ENCODE measurements at regions not wholly inside any gene's neighbourhood (a gene's known extent, or its start where the extent isn't known, plus 50 kb on each side); places are given as distances from the start of the nearest gene placed in this dataset.

DNA sequence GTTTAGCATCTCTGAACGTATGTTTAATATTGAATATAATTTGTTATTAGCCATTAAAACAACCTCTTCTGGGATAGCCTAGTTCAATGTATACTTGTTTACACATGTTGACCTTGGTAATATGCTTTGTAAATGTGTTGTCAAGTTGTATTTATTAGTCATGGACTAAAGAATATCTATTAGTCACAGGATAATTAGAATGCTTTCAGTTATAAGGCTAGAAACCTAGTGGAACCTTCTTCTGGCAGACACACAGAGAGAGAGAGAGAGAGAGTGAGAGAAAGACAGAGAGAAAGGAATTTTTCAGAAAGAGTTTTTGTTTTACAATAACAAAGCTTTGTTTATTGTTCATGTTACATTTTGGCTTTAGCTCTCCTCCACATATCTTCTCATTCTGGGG is 181.1 kb upstream of the APP start:
- no peak overlapping the region for H3K4me3 Mint-ChIP-seq (ENCODE audit: unreplicated experiment)
- H3K27me3 Mint-ChIP-seq (ENCODE audit: unreplicated experiment) = no peaks in the 10 kb centered on the region
- H3K4me1 Mint-ChIP-seq (ENCODE audit: unreplicated experiment) = peaks cover 2% of the 10 kb centered on the region
- DNase-seq (ENCODE audit: extremely low spot score, unreplicated experiment) = no peak
- peaks cover 3% of the 10 kb centered on the region for H3K9me3 Mint-ChIP-seq (ENCODE audit: unreplicated experiment)
- no peaks in the 10 kb centered on the region for H3K36me3 Mint-ChIP-seq (ENCODE audit: unreplicated experiment)
- H3K27ac Mint-ChIP-seq (ENCODE audit: unreplicated experiment) = no peak overlapping the region
- no peak for TF ChIP-seq CTCF (IDR thresholded peaks at IDR 0.05)

DNA sequence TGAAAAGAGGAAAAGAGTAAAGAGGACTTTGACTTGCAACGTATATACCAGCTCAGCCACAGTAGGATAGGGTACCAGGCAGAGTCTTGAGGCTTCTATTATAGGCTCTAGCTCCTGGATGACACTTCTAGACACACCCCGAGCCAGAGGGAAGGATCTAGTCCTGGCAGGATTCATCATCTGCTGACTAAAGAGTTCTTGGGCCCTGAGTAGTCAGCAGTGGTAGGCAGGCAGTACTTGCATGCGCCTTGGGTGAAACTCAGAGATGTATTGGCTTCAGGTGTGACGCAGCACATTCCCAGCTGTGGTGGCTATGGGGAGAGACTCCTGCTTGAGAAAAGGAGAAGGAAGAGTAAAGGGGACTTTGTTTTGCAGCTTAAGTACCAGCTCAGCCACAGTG is 162.3 kb upstream of the APP start:
- no peak for DNase-seq (ENCODE audit: extremely low spot score, unreplicated experiment)
- TF ChIP-seq CTCF (IDR thresholded peaks at IDR 0.05) = no peak
- H3K36me3 Mint-ChIP-seq (ENCODE audit: unreplicated experiment) = no peaks in the 10 kb centered on the region
- H3K27me3 Mint-ChIP-seq (ENCODE audit: unreplicated experiment) = peaks cover 12% of the 10 kb centered on the region
- H3K9me3 Mint-ChIP-seq (ENCODE audit: unreplicated experiment) = peaks cover 4% of the 10 kb centered on the region
- no peak overlapping the region for H3K4me3 Mint-ChIP-seq (ENCODE audit: unreplicated experiment)
- no peaks in the 10 kb centered on the region for H3K4me1 Mint-ChIP-seq (ENCODE audit: unreplicated experiment)
- no peak overlapping the region for H3K27ac Mint-ChIP-seq (ENCODE audit: unreplicated experiment)

- peaks cover 2% of the 10 kb centered on the region for H3K27me3 Mint-ChIP-seq (ENCODE audit: unreplicated experiment)
- H3K9me3 Mint-ChIP-seq (ENCODE audit: unreplicated experiment) = no peaks in the 10 kb centered on the region
- no peak for DNase-seq (ENCODE audit: extremely low spot score, unreplicated experiment)
- TF ChIP-seq CTCF (IDR thresholded peaks at IDR 0.05) = no peak
- no peak overlapping the region for H3K27ac Mint-ChIP-seq (ENCODE audit: unreplicated experiment)
- H3K36me3 Mint-ChIP-seq (ENCODE audit: unreplicated experiment) = no peaks in the 10 kb centered on the region
- no peaks in the 10 kb centered on the region for H3K4me1 Mint-ChIP-seq (ENCODE audit: unreplicated experiment)
- no peak overlapping the region for H3K4me3 Mint-ChIP-seq (ENCODE audit: unreplicated experiment)
These were observed 160.8 kb upstream of the APP start for GRCh38 chr21:26331205-26331980.

DNA sequence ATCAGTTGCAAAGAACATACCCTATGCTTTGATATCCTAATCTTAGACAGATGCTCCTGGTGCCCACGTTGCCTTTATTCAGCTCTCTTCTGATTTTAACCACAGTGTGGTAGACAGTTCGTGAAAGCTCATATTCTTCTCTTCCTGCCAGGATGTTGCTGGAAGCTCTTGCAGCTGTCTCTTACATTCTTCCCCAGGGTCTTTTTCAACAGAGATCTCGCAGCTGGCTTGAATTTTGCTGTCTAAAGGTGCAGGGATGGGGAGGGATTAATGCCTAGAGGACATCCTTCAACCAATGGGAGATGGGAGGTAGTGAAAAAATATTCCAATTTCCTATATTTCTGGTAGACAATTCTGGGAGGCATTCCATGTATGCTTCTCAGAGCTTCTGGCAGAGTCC is 150.0 kb upstream of the APP start:
- TF ChIP-seq CTCF (IDR thresholded peaks at IDR 0.05) = no peak
- H3K4me3 Mint-ChIP-seq (ENCODE audit: unreplicated experiment) = no peak overlapping the region
- peaks cover 2% of the 10 kb centered on the region for H3K27me3 Mint-ChIP-seq (ENCODE audit: unreplicated experiment)
- no peak overlapping the region for H3K27ac Mint-ChIP-seq (ENCODE audit: unreplicated experiment)
- H3K9me3 Mint-ChIP-seq (ENCODE audit: unreplicated experiment) = no peaks in the 10 kb centered on the region
- no peaks in the 10 kb centered on the region for H3K36me3 Mint-ChIP-seq (ENCODE audit: unreplicated experiment)
- no peaks in the 10 kb centered on the region for H3K4me1 Mint-ChIP-seq (ENCODE audit: unreplicated experiment)
- DNase-seq (ENCODE audit: extremely low spot score, unreplicated experiment) = no peak

DNA sequence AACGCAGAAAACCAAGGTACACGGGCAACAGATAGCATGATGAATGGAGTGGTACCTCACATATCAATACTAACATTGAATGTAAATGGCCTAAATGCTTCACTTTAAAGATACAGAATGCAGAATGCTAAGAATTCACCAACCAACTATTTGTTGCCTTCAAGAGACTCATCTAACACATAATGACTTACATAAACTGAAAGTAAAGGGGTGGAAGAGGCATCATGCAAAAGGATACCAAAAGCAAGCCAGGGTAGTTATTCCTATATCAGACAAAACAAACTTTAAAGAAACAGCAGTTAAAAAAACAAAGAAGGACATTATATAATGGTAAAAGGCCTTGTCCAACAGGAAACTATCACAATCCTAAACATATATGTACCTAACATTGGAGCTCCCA is 137.1 kb upstream of the APP start:
- Mint-ChIP-seq H3K27ac (ENCODE audit: unreplicated experiment) (no peak overlapping the region), H3K4me3 (ENCODE audit: unreplicated experiment) (no peak overlapping the region), H3K4me1 (ENCODE audit: unreplicated experiment) (no peaks in the 10 kb centered on the region), H3K9me3 (ENCODE audit: unreplicated experiment) (peaks cover 42% of the 10 kb centered on the region), H3K36me3 (ENCODE audit: unreplicated experiment) (no peaks in the 10 kb centered on the region), H3K27me3 (ENCODE audit: unreplicated experiment) (peaks cover 8% of the 10 kb centered on the region)
- TF ChIP-seq CTCF (IDR thresholded peaks at IDR 0.05) = no peak
- no peak for DNase-seq (ENCODE audit: extremely low spot score, unreplicated experiment)
